ENCODE measurements at regions not wholly inside any gene's neighbourhood (a gene's known extent, or its start where the extent isn't known, plus 50 kb on each side); places are given as distances from the start of the nearest gene placed in this dataset.
"Not testable (repeated sequence)": the region's sequence is repeated elsewhere in the genome, so short reads cannot be mapped to it uniquely, and the experiment has no call there.

GRCh38 chr7:68550027-68550426, 1048.2 kb upstream of the AUTS2 start:
- no peak for DNase-seq (ENCODE audit: low spot score)

DNA sequence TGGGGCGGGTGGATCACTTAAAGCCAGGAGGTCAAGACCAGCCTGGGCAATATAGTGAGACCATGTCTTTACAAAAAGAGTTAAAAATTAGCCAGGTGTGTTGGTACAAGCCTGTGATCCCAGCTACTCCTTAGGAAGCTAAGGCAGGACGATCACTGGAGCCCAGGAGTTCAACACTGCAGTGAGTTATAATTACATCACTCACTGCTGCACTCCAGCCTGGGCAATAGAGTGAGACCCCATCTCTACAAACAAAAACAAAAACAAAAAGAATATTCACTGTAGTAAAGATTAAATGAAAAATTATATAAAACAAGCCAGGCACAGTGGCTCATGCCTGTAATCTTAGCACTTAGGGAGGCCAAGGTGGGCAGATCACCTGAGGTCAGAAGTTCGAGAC, 1047.6 kb upstream of the AUTS2 start:
- no peak for DNase-seq (ENCODE audit: low spot score)

DNA sequence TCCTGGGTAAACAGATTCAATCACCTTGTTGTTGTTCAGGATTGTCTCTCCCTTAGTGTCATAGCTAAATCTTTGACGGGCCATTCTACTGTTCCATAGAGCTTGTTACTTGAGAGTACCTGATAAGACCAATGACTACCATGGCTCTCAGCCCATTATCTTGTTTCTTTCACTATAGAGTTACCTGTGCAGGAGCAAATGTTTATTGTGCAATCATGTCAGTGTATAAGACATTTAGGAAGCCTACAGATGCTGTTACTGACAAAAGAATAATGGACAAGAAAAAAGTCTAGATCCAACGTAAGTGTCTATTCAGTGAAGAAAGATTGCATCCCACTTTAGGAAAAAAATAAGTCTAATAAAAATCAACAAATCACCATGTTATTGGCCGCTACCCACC, 1041.7 kb upstream of the AUTS2 start:
- DNase-seq (ENCODE audit: low spot score): no peak

- no peak for DNase-seq (ENCODE audit: low spot score)
Measured at GRCh38 chr7:68559518-68559917, 1038.8 kb upstream of the AUTS2 start.

DNA sequence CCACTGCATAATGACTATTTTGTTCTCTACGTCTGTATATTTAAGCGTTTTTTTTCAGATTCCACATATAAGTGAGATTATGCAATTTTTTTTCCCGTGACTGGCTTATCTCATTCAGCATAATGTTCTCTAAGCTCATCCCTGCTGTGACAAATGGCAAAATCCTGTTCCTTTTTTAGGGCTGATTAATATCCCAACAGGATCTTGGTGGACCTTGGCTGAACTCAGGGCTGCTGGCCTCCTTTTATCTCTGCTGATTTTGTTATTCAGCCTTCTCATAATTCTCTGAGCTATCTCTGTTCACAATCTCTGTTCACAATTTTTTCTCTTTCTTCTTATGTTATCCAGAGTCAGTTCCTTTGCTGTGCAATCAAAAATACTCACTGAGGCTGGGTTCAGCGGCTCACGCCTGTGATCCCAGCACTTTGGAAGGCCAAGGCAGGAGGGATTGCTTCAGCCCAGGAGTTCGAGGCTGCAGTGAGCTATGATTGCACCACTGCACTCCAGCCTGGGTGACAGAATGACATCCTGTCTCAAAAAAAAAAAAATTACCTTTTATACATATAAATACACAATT, 1035.9 kb upstream of the AUTS2 start:
- DNase-seq (ENCODE audit: low spot score): no peak

- no peak for DNase-seq (ENCODE audit: low spot score)
Measured at GRCh38 chr7:68564306-68565135, 1033.8 kb upstream of the AUTS2 start.

DNA sequence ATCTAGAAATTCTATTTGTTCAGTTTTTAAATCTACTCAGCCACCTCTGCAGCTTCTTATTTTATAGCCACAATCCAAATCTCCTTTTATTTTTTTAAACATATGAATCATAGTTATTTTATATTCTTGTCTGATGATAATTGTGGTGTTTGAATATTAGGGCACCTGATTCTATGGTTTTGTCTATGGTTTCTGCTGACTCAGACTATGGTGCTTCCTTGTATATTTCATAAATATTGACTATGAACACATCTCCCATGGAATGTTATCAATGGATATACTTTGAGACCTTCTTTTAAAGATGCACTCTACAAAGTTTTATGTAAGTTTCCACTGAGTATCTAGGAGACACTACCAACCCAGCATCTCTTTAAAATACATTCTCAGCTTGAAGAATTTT, 1027.0 kb upstream of the AUTS2 start:
- no peak for DNase-seq (ENCODE audit: low spot score)

GRCh38 chr7:68573271-68574005, 1024.8 kb upstream of the AUTS2 start:
- no peak for DNase-seq (ENCODE audit: low spot score)

DNA sequence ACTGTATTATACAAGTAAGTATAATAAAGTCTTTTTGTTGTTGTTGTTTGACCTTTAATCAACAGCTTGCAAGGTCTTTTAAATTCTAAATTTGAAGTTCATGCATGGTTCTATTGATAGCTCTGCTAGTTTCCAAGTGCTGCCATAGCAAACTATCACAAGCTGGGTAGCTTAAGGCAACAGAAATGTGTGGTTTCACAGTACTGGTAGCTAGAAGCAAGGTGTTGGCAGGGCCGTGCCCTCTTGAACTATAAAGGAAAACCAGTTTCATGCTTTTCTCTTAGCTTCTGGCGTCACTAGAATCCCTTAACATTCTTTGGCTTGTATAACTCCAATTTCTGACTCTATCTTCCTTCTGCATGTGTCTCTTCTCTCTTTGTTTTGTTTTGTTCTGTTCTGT, 1021.9 kb upstream of the AUTS2 start:
- DNase-seq (ENCODE audit: low spot score): no peak

DNA sequence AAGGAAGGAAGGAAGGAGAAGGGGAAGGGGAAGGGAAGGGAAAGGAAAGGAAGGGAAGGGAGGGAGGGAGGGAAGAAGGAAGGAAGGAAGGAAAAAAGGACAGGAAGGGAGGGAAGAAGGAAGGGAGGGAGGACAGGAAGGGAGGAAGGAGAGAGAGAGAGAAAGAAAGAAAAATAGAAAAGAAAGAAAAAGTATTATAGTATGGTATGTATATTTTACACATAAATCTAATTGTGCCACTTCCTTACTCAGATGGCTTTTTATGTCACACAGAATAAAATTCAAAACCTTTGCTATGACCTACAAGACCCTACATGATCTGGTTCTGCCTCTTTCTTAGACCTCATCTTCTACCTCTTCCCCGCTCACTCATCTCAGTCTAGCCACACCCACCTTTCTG, 1016.9 kb upstream of the AUTS2 start:
- DNase-seq (ENCODE audit: low spot score): no peak

DNA sequence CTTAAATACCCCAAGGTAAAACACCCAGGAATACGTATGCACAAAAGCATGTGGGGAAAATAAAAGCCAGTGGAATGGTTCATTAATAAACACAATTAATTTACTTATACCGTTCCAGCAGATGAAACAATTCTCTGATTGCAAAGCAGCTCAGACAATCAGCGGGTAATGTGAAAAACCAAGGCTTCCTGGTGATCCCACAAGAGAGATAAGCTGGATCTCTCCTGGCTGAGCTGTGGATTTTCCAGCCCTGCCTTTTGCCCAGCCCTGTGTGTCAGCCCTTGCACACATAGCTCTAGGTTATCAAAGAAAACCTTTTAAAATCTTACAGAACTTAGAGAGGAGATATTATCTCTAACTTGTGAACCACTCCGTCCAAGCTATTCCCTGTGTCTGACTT, 1010.7 kb upstream of the AUTS2 start:
- no peak for DNase-seq (ENCODE audit: low spot score)

- peak; percentile 3 for DNase-seq (ENCODE audit: low spot score)
Measured at GRCh38 chr7:68601826-68602225, 996.4 kb upstream of the AUTS2 start.

- peak; percentile 4 for DNase-seq (ENCODE audit: low spot score)
Measured at GRCh38 chr7:68604541-68604940, 993.7 kb upstream of the AUTS2 start.

GRCh38 chr7:68610701-68611100, 987.6 kb upstream of the AUTS2 start:
- DNase-seq (ENCODE audit: low spot score): no peak

DNA sequence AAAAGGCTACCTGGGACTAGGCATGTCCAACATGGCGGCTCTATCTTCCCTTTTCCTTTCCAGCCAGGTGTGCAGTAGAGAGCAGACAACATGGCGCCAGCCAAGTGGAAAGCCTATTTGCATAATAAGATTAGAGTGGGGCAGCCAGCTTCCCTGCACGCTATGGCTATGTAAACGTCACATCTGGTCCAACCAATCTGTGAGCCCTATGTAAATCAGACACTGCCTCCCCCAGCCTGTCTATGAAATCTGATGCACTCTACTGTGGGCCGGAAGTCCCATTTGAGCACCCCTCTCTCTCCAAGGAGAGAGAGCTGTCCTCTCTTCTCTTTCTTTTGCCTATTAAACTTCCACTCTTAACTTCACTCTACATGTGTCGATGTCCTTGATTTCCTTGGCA, 984.9 kb upstream of the AUTS2 start:
- no peak for DNase-seq (ENCODE audit: low spot score)

DNA sequence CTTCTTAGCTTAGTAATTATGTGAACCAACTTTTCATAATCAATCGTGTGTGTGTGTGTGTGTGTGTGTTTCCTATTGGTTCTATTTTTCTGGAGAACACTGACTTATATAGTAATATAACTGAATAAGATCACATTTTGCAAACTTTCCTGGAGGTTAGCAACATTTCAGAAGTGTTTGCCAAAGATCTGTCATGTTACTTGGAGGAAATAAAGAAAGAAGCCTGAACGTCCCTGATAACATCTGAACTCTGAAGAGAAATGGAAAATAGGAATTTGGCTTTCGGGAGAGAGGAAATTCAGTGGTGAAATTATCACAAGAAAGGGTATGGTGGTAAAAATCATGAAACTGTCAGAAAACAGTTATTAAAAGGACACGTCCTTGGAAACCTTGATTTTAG, 984.4 kb upstream of the AUTS2 start:
- no peak for DNase-seq (ENCODE audit: low spot score)

DNA sequence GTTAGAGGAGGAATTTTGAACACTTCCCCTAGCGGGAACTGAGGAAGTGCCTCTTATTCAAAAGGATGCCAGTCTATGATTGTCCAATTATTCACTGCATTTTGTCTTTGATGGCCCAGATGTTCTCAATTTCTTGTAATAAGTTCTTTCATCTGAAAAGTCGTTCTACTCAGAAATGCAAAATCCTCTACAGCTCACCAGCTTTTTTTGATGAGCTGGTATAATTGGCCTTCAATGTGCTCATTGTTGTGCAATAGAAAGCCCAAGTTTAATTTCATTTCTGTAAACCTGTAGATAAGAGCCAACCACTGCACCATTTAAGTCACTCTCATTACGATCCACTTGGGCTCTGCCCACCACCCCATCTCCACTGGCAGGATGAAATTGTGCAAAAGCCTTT, 978.7 kb upstream of the AUTS2 start:
- DNase-seq (ENCODE audit: low spot score): no peak

DNA sequence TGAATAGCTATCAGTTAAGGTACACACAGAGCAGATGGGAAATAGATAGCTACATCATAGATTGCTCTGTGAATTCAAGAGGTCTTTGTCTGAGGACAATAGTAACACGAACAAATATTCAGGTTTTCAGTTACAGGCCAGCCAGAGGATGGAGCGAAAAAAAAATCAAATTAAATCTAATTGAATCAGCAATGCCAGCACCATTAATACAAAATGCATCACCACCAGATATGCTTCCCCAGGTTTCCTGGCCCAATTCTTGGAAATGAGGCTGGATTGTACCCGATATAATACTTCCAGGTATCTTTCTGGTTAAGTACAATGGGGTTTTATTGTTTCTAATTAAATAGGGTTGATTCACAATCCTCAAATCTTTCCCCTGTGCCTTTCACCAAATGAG, 975.8 kb upstream of the AUTS2 start:
- no peak for DNase-seq (ENCODE audit: low spot score)

- DNase-seq (ENCODE audit: low spot score): no peak
Measured at GRCh38 chr7:68623030-68623429, 975.2 kb upstream of the AUTS2 start.

DNA sequence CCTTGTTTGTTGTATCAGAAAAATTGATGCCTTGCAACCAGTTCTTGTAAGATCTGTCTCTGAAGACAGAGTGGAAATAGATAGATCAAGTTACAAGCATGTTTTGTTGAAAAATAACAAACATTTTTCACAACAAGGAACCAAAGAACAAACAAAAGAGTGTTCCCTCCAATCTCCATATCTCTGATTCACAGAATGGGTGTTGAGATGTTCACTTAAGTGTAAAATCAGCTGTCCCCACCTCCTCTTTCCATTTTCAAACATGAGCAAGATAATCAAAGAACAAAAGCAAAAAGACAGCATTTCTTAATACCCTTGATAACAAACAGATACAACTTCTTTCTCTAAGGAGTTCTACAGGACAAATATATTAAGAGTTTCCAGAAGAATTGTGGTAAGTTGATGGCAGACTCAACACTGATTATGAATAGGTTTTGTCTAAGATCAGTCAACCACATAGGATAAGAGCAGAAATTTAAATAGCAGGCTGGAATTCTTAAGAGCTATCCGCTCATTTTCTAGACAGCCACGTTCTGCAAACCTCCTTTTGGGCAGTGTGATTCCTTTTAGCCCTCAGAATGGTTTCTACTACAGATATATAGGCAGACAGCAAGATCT, 970.9 kb upstream of the AUTS2 start:
- no peak for DNase-seq (ENCODE audit: low spot score)

DNA sequence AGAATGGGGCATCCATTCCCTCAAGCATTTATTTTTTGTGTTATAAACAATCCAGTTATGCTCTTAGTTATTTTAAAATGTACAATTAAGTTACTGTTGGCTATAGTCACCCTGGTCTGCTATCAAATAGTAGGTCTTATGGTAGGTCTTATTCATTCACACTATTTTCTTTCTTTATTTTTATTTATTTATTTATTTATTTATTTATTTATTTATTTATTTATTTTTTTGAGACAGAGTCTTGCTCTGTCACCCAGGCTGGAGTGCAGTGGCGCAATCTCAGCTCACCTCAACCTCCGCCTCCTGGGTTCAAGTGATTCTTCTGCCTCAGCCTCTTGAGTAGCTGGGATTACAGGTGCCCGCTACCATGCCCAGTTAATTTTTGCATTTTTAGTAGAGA, 967.4 kb upstream of the AUTS2 start:
- DNase-seq (ENCODE audit: low spot score): not testable (repeated sequence)

DNA sequence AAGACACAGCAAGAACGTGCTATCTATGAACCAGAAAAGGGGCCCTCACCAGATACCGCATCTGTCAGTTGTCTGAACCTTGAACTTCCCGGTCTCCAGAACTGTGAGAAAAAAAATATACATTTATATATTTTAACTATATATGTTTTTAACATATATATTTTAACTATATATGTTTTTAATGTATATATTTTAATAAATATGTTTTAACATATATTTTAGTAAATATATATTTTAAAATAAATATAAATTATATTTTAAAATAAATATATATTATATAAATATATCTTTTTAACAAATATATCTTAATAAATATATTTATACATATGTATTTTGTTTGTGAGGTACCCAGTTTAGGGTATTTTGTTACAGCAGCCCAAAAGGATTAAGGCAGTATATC, 958.2 kb upstream of the AUTS2 start:
- no peak for DNase-seq (ENCODE audit: low spot score)

DNA sequence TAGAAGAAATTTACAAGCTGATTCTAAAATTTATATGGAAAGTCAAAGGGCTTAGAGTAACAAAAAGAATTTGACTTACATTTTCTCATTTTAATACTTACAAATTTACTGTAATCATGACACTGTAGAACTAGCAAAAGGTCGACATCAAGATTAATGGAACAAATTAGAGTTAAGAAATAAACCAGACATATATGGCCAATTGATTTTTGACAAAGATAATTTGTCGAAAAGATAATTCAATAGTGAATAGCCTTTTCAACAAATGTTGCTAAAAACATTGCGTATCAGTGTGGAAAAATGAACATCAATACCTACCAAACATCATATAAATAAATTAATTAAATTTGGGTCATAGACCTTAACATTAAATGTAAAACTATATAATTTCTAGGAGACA, 955.5 kb upstream of the AUTS2 start:
- no peak for DNase-seq (ENCODE audit: low spot score)

All from globus pallidus (tissue), 1 donor.